ENCODE measurements at regions not wholly inside any gene's neighbourhood (a gene's known extent, or its start where the extent isn't known, plus 50 kb on each side); places are given as distances from the start of the nearest gene placed in this dataset.

GRCh38 chr12:4856596-4856995, 53.1 kb upstream of the KCNA1 start:
- H3K36me3 ChIP-seq (ENCODE audit: control insufficient read depth in 3 of 3, insufficient read depth in 3 of 3, low read length in 3 of 3) = no peaks in the 10 kb centered on the region
- peaks cover 11 to 14% (median 11%) of the 10 kb centered on the region in 3 donors for H3K4me1 ChIP-seq (ENCODE audit: control insufficient read depth in 3 of 3, insufficient read depth in 3 of 3, low read length in 3 of 3)
- peaks cover 6 to 20% (median 12%) of the 10 kb centered on the region in 3 donors for H3K27me3 ChIP-seq (ENCODE audit: control insufficient read depth in 3 of 3, insufficient read depth in 3 of 3, low read length in 3 of 3)
- no peak overlapping the region for H3K27ac ChIP-seq (ENCODE audit: low read depth, low read length)
- H3K9me3 ChIP-seq (ENCODE audit: control insufficient read depth in 3 of 3, low read length in 3 of 3) = no peaks in the 10 kb centered on the region
- H3K9ac ChIP-seq (ENCODE audit: low read depth in 1 of 3, low read length in 3 of 3) = no peak overlapping the region
- no peak overlapping the region for H3K4me3 ChIP-seq (ENCODE audit: low read length in 3 of 3)

- peaks cover 9 to 24% (median 12%) of the 10 kb centered on the region in 3 donors for H3K27me3 ChIP-seq (ENCODE audit: control insufficient read depth in 3 of 3, insufficient read depth in 3 of 3, low read length in 3 of 3)
- H3K4me1 ChIP-seq (ENCODE audit: control insufficient read depth in 3 of 3, insufficient read depth in 3 of 3, low read length in 3 of 3) = peaks cover 11 to 14% (median 11%) of the 10 kb centered on the region in 3 donors
- H3K9ac ChIP-seq (ENCODE audit: low read depth in 1 of 3, low read length in 3 of 3) = peak overlapping the region in 2 of 3 donors; percentile 43 to 54
- H3K36me3 ChIP-seq (ENCODE audit: control insufficient read depth in 3 of 3, insufficient read depth in 3 of 3, low read length in 3 of 3) = no peaks in the 10 kb centered on the region
- H3K4me3 ChIP-seq (ENCODE audit: low read length in 3 of 3) = peak overlapping the region; percentile 31 to 56 (median 41)
- H3K27ac ChIP-seq (ENCODE audit: low read depth, low read length) = no peak overlapping the region
- no peaks in the 10 kb centered on the region for H3K9me3 ChIP-seq (ENCODE audit: control insufficient read depth in 3 of 3, low read length in 3 of 3)
These were observed 52.0 kb upstream of the KCNA1 start for GRCh38 chr12:4857472-4858291.

- peaks cover 11 to 14% (median 11%) of the 10 kb centered on the region in 3 donors for H3K4me1 ChIP-seq (ENCODE audit: control insufficient read depth in 3 of 3, insufficient read depth in 3 of 3, low read length in 3 of 3)
- H3K27me3 ChIP-seq (ENCODE audit: control insufficient read depth in 3 of 3, insufficient read depth in 3 of 3, low read length in 3 of 3) = peaks cover 14 to 29% (median 14%) of the 10 kb centered on the region in 3 donors
- peak overlapping the region in 2 of 3 donors; percentile 41 to 56 for H3K4me3 ChIP-seq (ENCODE audit: low read length in 3 of 3)
- peak overlapping the region in 1 of 3 donors; percentile 54 for H3K9ac ChIP-seq (ENCODE audit: low read depth in 1 of 3, low read length in 3 of 3)
- H3K36me3 ChIP-seq (ENCODE audit: control insufficient read depth in 3 of 3, insufficient read depth in 3 of 3, low read length in 3 of 3) = no peaks in the 10 kb centered on the region
- H3K27ac ChIP-seq (ENCODE audit: low read depth, low read length) = no peak overlapping the region
- H3K9me3 ChIP-seq (ENCODE audit: control insufficient read depth in 3 of 3, low read length in 3 of 3) = no peaks in the 10 kb centered on the region
These were observed 51.3 kb upstream of the KCNA1 start for GRCh38 chr12:4858386-4858785.

GRCh38 chr12:4859478-4860210, 50.1 kb upstream of the KCNA1 start:
- H3K27ac ChIP-seq (ENCODE audit: low read depth, low read length) = no peak overlapping the region
- peak overlapping the region in 2 of 3 donors; percentile 7 to 28 for H3K9ac ChIP-seq (ENCODE audit: low read depth in 1 of 3, low read length in 3 of 3)
- no peaks in the 10 kb centered on the region for H3K9me3 ChIP-seq (ENCODE audit: control insufficient read depth in 3 of 3, low read length in 3 of 3)
- no peak overlapping the region for H3K4me3 ChIP-seq (ENCODE audit: low read length in 3 of 3)
- peaks cover 18 to 29% (median 21%) of the 10 kb centered on the region in 3 donors for H3K27me3 ChIP-seq (ENCODE audit: control insufficient read depth in 3 of 3, insufficient read depth in 3 of 3, low read length in 3 of 3)
- H3K36me3 ChIP-seq (ENCODE audit: control insufficient read depth in 3 of 3, insufficient read depth in 3 of 3, low read length in 3 of 3) = no peaks in the 10 kb centered on the region
- H3K4me1 ChIP-seq (ENCODE audit: control insufficient read depth in 3 of 3, insufficient read depth in 3 of 3, low read length in 3 of 3) = peaks cover 11 to 14% (median 11%) of the 10 kb centered on the region in 3 donors
